HEK293T (cell line): ENCODE measurements at regions not wholly inside any gene's neighbourhood (a gene's known extent, or its start where the extent isn't known, plus 50 kb on each side); places are given as distances from the start of the nearest gene placed in this dataset.

Source experiments
- ARNT ChIP-seq: fragments of 450-650 bp; IDR thresholded peaks from 2 replicates; pipeline ENCODE4 v1.6.1; 2017; ENCODE audit warnings: mild to moderate bottlenecking
- BHLHE40 ChIP-seq: fragments of 450-650 bp; IDR thresholded peaks from 2 replicates; pipeline ENCODE4 v1.6.1; 2016; ENCODE audit warnings: mild to moderate bottlenecking, moderate library complexity, borderline replicate concordance
- CTBP1 ChIP-seq: fragments of 450-650 bp; IDR thresholded peaks from 2 replicates; pipeline ENCODE4 v1.6.1; 2016; ENCODE audit warnings: borderline replicate concordance
- ELF4 ChIP-seq: fragments of 450-650 bp; IDR thresholded peaks from 2 replicates; pipeline ENCODE4 v1.6.1; 2017; ENCODE audit warnings: antibody characterized with exemption
- FOXA1 ChIP-seq: fragments of 450-650 bp; IDR thresholded peaks from 2 replicates; pipeline ENCODE4 v1.6.1; 2016; ENCODE audit warnings: mild to moderate bottlenecking
- FOXK2 ChIP-seq: fragments of 450-650 bp; IDR thresholded peaks from 2 replicates; pipeline ENCODE4 v1.6.1; 2016; ENCODE audit warnings: mild to moderate bottlenecking
- FOXM1 ChIP-seq: fragments of 450-650 bp; IDR thresholded peaks from 2 replicates; pipeline ENCODE4 v1.6.1; 2017; ENCODE audit warnings: mild to moderate bottlenecking, borderline replicate concordance
- HDGF ChIP-seq: fragments of 450-650 bp; IDR thresholded peaks from 2 replicates; pipeline ENCODE4 v1.6.1; 2017; ENCODE audit warnings: antibody characterized with exemption, borderline replicate concordance
- NFRKB ChIP-seq: fragments of 450-650 bp; IDR thresholded peaks from 2 replicates; pipeline ENCODE4 v1.6.1; 2016; ENCODE audit warnings: mild to moderate bottlenecking, moderate library complexity
- PKNOX1 ChIP-seq: fragments of 450-650 bp; IDR thresholded peaks from 2 replicates; pipeline ENCODE4 v1.6.1; 2016
- SP1 ChIP-seq: fragments of 450-650 bp; IDR thresholded peaks from 2 replicates; pipeline ENCODE4 v1.6.1; 2017
- ZNF384 ChIP-seq: fragments of 450-650 bp; IDR thresholded peaks from 2 replicates; pipeline ENCODE4 v1.6.1; 2016

GRCh38 chr20:37611346-37611745 is 82.5 kb upstream of the CTNNBL1 start:
- TF ChIP-seq FOXM1 (no peak), CTBP1 (no peak), SP1 (no peak), BHLHE40 (no peak), ZNF384 (no peak), PKNOX1 (no peak), FOXA1 (no peak), ARNT (no peak), FOXK2 (no peak), ELF4 (no peak), NFRKB (no peak), HDGF (no peak)
